B cell (primary cell): ENCODE measurements at regions not wholly inside any gene's neighbourhood (a gene's known extent, or its start where the extent isn't known, plus 50 kb on each side); places are given as distances from the start of the nearest gene placed in this dataset.

Source experiments
- ATAC-seq: fragments of 200-7000 bp; cut with Tn5 transposase; one replicate; pipeline ENCODE4 v1.10.0; 2021; ENCODE audit warnings: low read depth, mild to moderate bottlenecking, moderate number of reproducible peaks, moderate library complexity
- CTCF ChIA-PET: fragments of 350-600 bp; sonication (Branson Sonifier 250); formaldehyde crosslinking; loops from one replicate; lab custom pipeline; 2021; ENCODE audit warnings: antibody characterized with exemption, inconsistent platforms; lab: Charles Lee
- POLR2A ChIA-PET: fragments of 350-600 bp; sonication (Branson Sonifier 250); formaldehyde crosslinking; loops from one replicate; lab custom pipeline; 2021; ENCODE audit warnings: antibody characterized with exemption; lab: Charles Lee
- DNase-seq: peaks from one replicate; pipeline ENCODE4 v3.0.0; 2013
- H2AFZ ChIP-seq: 2 replicates; pipeline ENCODE4 v1.6.1; 2012; ENCODE audit warnings: mild to moderate bottlenecking, low read depth, low read length; ENCODE audit not compliant: insufficient read depth, poor library complexity, severe bottlenecking
- H3K27ac ChIP-seq, 2 donors: 1 replicate in 1 of 2; 2 replicates in 1 of 2; pipeline ENCODE4 v1.5.1; 2012 to 2013; ENCODE audit warnings: low read length in 2 of 2, mild to moderate bottlenecking in 2 of 2, moderate library complexity in 1 of 2
- H3K27me3 ChIP-seq, 4 experiments: fragments of 200-600 bp in 1 of 4; sonication (generic) in 1 of 4; replicated peaks in 1 of 4; 1 replicate in 2 of 4; 2 replicates in 2 of 4; pipeline versions ENCODE4 v1.6.1 to v1.7.0; 2013 to 2016; ENCODE audit warnings: low read length in 3 of 4, mild to moderate bottlenecking in 2 of 4, mixed read lengths in 1 of 4, moderate library complexity in 1 of 4; ENCODE audit not compliant: insufficient read depth in 4 of 4, control insufficient read depth in 3 of 4; ENCODE audit errors: control extremely low read depth in 1 of 4
- H3K36me3 ChIP-seq, 2 experiments: replicated peaks in 1 of 2; 1 replicate in 1 of 2; 2 replicates in 1 of 2; pipeline versions ENCODE4 v1.6.1 to v1.7.1; 2013; ENCODE audit warnings: low read length in 1 of 2; ENCODE audit not compliant: insufficient read depth in 2 of 2, control insufficient read depth in 1 of 2; ENCODE audit errors: control extremely low read depth in 1 of 2, extremely low read depth in 1 of 2
- H3K4me1 ChIP-seq, 2 donors: fragments of 200-600 bp in 1 of 2; sonication (generic) in 1 of 2; 1 replicate in 1 of 2; 2 replicates in 1 of 2; pipeline versions ENCODE4 v1.5.1 to v1.6.1; 2013 to 2017; ENCODE audit warnings: low read length in 2 of 2; ENCODE audit not compliant: control insufficient read depth in 2 of 2, insufficient read depth in 2 of 2
- H3K4me2 ChIP-seq: replicated peaks from 2 replicates; pipeline ENCODE3; 2012; ENCODE audit warnings: mild to moderate bottlenecking, low read depth, low read length; ENCODE audit not compliant: poor library complexity, severe bottlenecking
- H3K4me3 ChIP-seq, 5 experiments: fragments of 200-600 bp in 1 of 5; sonication (generic) in 1 of 5; 1 replicate in 3 of 5; 2 replicates in 2 of 5; pipeline versions ENCODE4 v1.5.1 to v1.7.0; 2011 to 2016; ENCODE audit warnings: low read length in 4 of 5, mild to moderate bottlenecking in 4 of 5, low read depth in 2 of 5, control low read depth in 1 of 5, moderate library complexity in 1 of 5; ENCODE audit not compliant: insufficient read depth in 1 of 5; ENCODE audit errors: control extremely low read depth in 1 of 5, extremely low read depth in 1 of 5
- H3K79me2 ChIP-seq: fragments of 200-600 bp; sonication (generic); one replicate; pipeline ENCODE4 v1.6.0; 2016; ENCODE audit warnings: low read length; ENCODE audit not compliant: control insufficient read depth, insufficient read depth
- H3K9ac ChIP-seq: fragments of 200-600 bp; sonication (generic); 2 replicates; pipeline ENCODE4 v1.6.1; 2017; ENCODE audit warnings: mild to moderate bottlenecking, low read length, moderate library complexity
- H3K9me3 ChIP-seq, 3 donors: one replicate each; pipeline versions ENCODE4 v1.6.1 to v1.7.1; 2013; ENCODE audit warnings: low read length in 2 of 3; ENCODE audit not compliant: control insufficient read depth in 2 of 3, insufficient read depth in 1 of 3; ENCODE audit errors: control extremely low read depth in 1 of 3
- H4K20me1 ChIP-seq: 2 replicates; pipeline ENCODE4 v1.6.0; 2012; ENCODE audit warnings: mild to moderate bottlenecking, low read length; ENCODE audit not compliant: insufficient read depth, control insufficient read depth, poor library complexity, severe bottlenecking
- H3K27ac Mint-ChIP-seq: one replicate; pipeline ENCODE4 v1.8.0; 2021; ENCODE audit warnings: mixed read lengths
- H3K27me3 Mint-ChIP-seq: one replicate; pipeline ENCODE4 v1.8.0; 2021; ENCODE audit warnings: mixed read lengths
- H3K4me1 Mint-ChIP-seq: one replicate; pipeline ENCODE4 v1.8.0; 2021; ENCODE audit warnings: mixed read lengths
- H3K4me3 Mint-ChIP-seq: one replicate; pipeline ENCODE4 v1.8.0; 2021; ENCODE audit warnings: mixed read lengths
- H3K9me3 Mint-ChIP-seq: one replicate; pipeline ENCODE4 v1.8.0; 2022; ENCODE audit warnings: mixed read lengths; ENCODE audit not compliant: insufficient read depth
- CTCF ChIP-seq: fragments of 200-600 bp; IDR thresholded peaks from one replicate; pipeline ENCODE4 v1.8.0; 2022; ENCODE audit warnings: antibody characterized with exemption, mild to moderate bottlenecking
- EZH2 ChIP-seq: IDR thresholded peaks from 2 replicates; pipeline ENCODE4 v1.6.1; 2012; ENCODE audit warnings: borderline replicate concordance, low read depth, mild to moderate bottlenecking, moderate library complexity, low read length; ENCODE audit not compliant: insufficient read depth, poor library complexity, severe bottlenecking
- WGBS: methylation state at CpG from one replicate; pipeline ENCODE4 v1.1.5; 2013; ENCODE audit warnings: missing lambda C conversion rate; ENCODE audit not compliant: insufficient coverage; 5-methylcytosine and 5-hydroxymethylcytosine counted together
- intact Hi-C: fragments of 100-400 bp; cut with micrococcal nuclease; formaldehyde crosslinking; loops from one replicate; pipeline ENCODE4 v1.10.0; 2022

- H3K27me3 ChIP-seq = no peaks in the 10 kb centered on the region
- no peak overlapping the region for H3K4me2 ChIP-seq
- H3K27ac ChIP-seq = no peak overlapping the region
- peaks cover 2 to 8% (median 7%) of the 10 kb centered on the region in 3 donors for H3K9me3 ChIP-seq
- ChIA-PET POLR2A (no interaction called here), CTCF (no interaction called here)
- Mint-ChIP-seq H3K4me1 (no peaks in the 10 kb centered on the region), H3K9me3 (peaks cover 7% of the 10 kb centered on the region), H3K27ac (no peak overlapping the region), H3K27me3 (no peaks in the 10 kb centered on the region), H3K4me3 (no peak overlapping the region)
- H2AFZ ChIP-seq = no peak overlapping the region
- no peaks in the 10 kb centered on the region for H3K36me3 ChIP-seq
- intact Hi-C loops = no loop called here
- H3K9ac ChIP-seq = no peak overlapping the region
- TF ChIP-seq CTCF = no peak
- no peak for TF ChIP-seq EZH2
- no CpG with 5 or more reads among the region's 2 CpGs for WGBS
- H3K79me2 ChIP-seq = no peaks in the 10 kb centered on the region
- H4K20me1 ChIP-seq = no peaks in the 10 kb centered on the region
- no peak overlapping the region for H3K4me3 ChIP-seq
- DNase-seq (no peak), ATAC-seq (no peak)
- H3K4me1 ChIP-seq = no peaks in the 10 kb centered on the region
Observed at GRCh38 chr14:44720707-44721106, 213.6 kb upstream of the FSCB start.

GRCh38 chr14:44712024-44712815 is 205.1 kb upstream of the FSCB start:
- no peak overlapping the region for H3K4me3 Mint-ChIP-seq
- Histone ChIP-seq H2AFZ (no peak overlapping the region), H3K9ac (no peak overlapping the region), H3K4me1 (no peaks in the 10 kb centered on the region), H3K79me2 (no peaks in the 10 kb centered on the region), H3K4me2 (no peak overlapping the region), H3K27me3 (no peaks in the 10 kb centered on the region), H3K9me3 (peaks cover 0 to 4% (median 0%) of the 10 kb centered on the region in 3 donors), H4K20me1 (no peaks in the 10 kb centered on the region), H3K4me3 (no peak overlapping the region), H3K36me3 (no peaks in the 10 kb centered on the region), H3K27ac (no peak overlapping the region)
- intact Hi-C loops = no loop called here
- 89% methylated on average over 3 of the region's 9 CpGs for WGBS
- H3K4me1 Mint-ChIP-seq = no peaks in the 10 kb centered on the region
- no peaks in the 10 kb centered on the region for H3K9me3 Mint-ChIP-seq
- no peaks in the 10 kb centered on the region for H3K27me3 Mint-ChIP-seq
- no peak for TF ChIP-seq CTCF
- no peak for TF ChIP-seq EZH2
- no peak for ATAC-seq
- ChIA-PET CTCF (no interaction called here), POLR2A (no interaction called here)
- DNase-seq = no peak
- H3K27ac Mint-ChIP-seq = no peak overlapping the region
